ENCODE measurements at regions not wholly inside any gene's neighbourhood (a gene's known extent, or its start where the extent isn't known, plus 50 kb on each side); places are given as distances from the start of the nearest gene placed in this dataset.
A peak's percentile ranks its signal among the peaks of the same experiment; 100 is the strongest.
"Not testable (repeated sequence)": the region's sequence is repeated elsewhere in the genome, so short reads cannot be mapped to it uniquely, and the experiment has no call there.

- H3K27ac Mint-ChIP-seq: peak overlapping the region; percentile 66 to 86
- H3K27me3 Mint-ChIP-seq: no peaks in the 10 kb centered on the region
- H3K9me3 Mint-ChIP-seq: no peaks in the 10 kb centered on the region
- ATAC-seq (no peak), DNase-seq (ENCODE audit: low spot score) (no peak)
- peaks cover 59 to 65% of the 10 kb centered on the region in 2 donors for H3K4me1 Mint-ChIP-seq (ENCODE audit: low read depth in 2 of 2)
- no peaks in the 10 kb centered on the region for H3K36me3 Mint-ChIP-seq
- peak overlapping the region; percentile 74 for H3K4me3 Mint-ChIP-seq
Measured at GRCh38 chr3:4897765-4898453, 81.3 kb upstream of the BHLHE40 start.

- Mint-ChIP-seq H3K27me3 (no peaks in the 10 kb centered on the region), H3K36me3 (no peaks in the 10 kb centered on the region), H3K27ac (peak overlapping the region; percentile 66 to 86), H3K4me1 (ENCODE audit: low read depth in 2 of 2) (peaks cover 54 to 58% of the 10 kb centered on the region in 2 donors), H3K4me3 (peak overlapping the region; percentile 74), H3K9me3 (no peaks in the 10 kb centered on the region)
- ATAC-seq (peak; percentile 87 to 92), DNase-seq (ENCODE audit: low spot score) (no peak)
Measured at GRCh38 chr3:4898454-4899313, 80.6 kb upstream of the BHLHE40 start.

GRCh38 chr3:4899710-4900109 is 79.5 kb upstream of the BHLHE40 start:
- no peak for ATAC-seq
- Mint-ChIP-seq H3K4me1 (ENCODE audit: low read depth in 2 of 2) (peaks cover 60 to 63% of the 10 kb centered on the region in 2 donors), H3K36me3 (no peaks in the 10 kb centered on the region)

GRCh38 chr3:4900298-4900697 is 78.9 kb upstream of the BHLHE40 start:
- H3K36me3 Mint-ChIP-seq: no peaks in the 10 kb centered on the region
- H3K27ac Mint-ChIP-seq: peak overlapping the region in 1 of 2 donors; percentile 32
- no peak for ATAC-seq
- H3K4me1 Mint-ChIP-seq (ENCODE audit: low read depth in 2 of 2): peaks cover 63 to 65% of the 10 kb centered on the region in 2 donors
- H3K27me3 Mint-ChIP-seq: no peaks in the 10 kb centered on the region
- H3K4me3 Mint-ChIP-seq: no peak overlapping the region
- DNase-seq (ENCODE audit: low spot score): no peak
- H3K9me3 Mint-ChIP-seq: no peaks in the 10 kb centered on the region

More at GRCh38 chr3:4899710-4900109, 79.5 kb upstream of the BHLHE40 start:
- H3K27ac Mint-ChIP-seq: peak overlapping the region; percentile 66 to 86
- no peaks in the 10 kb centered on the region for H3K27me3 Mint-ChIP-seq
- no peak for DNase-seq (ENCODE audit: low spot score)
- peak overlapping the region; percentile 33 for H3K4me3 Mint-ChIP-seq
- no peaks in the 10 kb centered on the region for H3K9me3 Mint-ChIP-seq

GRCh38 chr3:4904811-4905695 is 74.2 kb upstream of the BHLHE40 start:
- DNase-seq (ENCODE audit: low spot score) (no peak), ATAC-seq (no peak)
- Mint-ChIP-seq H3K4me1 (ENCODE audit: low read depth in 2 of 2) (peaks cover 69 to 76% of the 10 kb centered on the region in 2 donors), H3K4me3 (peak overlapping the region; percentile 48), H3K9me3 (no peaks in the 10 kb centered on the region), H3K27me3 (no peaks in the 10 kb centered on the region), H3K36me3 (no peaks in the 10 kb centered on the region), H3K27ac (peak overlapping the region; percentile 89 to 98)

GRCh38 chr3:4906107-4906621 is 73.1 kb upstream of the BHLHE40 start:
- DNase-seq (ENCODE audit: low spot score): no peak
- peak overlapping the region; percentile 89 to 98 for H3K27ac Mint-ChIP-seq

GRCh38 chr3:4907050-4907449 is 72.2 kb upstream of the BHLHE40 start:
- H3K27me3 Mint-ChIP-seq: no peaks in the 10 kb centered on the region
- ATAC-seq (peak in 1 of 2 donors; percentile 52), DNase-seq (ENCODE audit: low spot score) (no peak)
- H3K27ac Mint-ChIP-seq: peak overlapping the region; percentile 89 to 98
- peaks cover 66 to 70% of the 10 kb centered on the region in 2 donors for H3K4me1 Mint-ChIP-seq (ENCODE audit: low read depth in 2 of 2)
- no peaks in the 10 kb centered on the region for H3K36me3 Mint-ChIP-seq
- peaks cover 3% of the 10 kb centered on the region for H3K9me3 Mint-ChIP-seq
- H3K4me3 Mint-ChIP-seq: peak overlapping the region; percentile 80

More at GRCh38 chr3:4906107-4906621, 73.1 kb upstream of the BHLHE40 start:
- H3K4me3 Mint-ChIP-seq: no peak overlapping the region
- H3K36me3 Mint-ChIP-seq: no peaks in the 10 kb centered on the region
- no peaks in the 10 kb centered on the region for H3K27me3 Mint-ChIP-seq
- ATAC-seq: peak; percentile 52 to 60
- peaks cover 70 to 75% of the 10 kb centered on the region in 2 donors for H3K4me1 Mint-ChIP-seq (ENCODE audit: low read depth in 2 of 2)
- H3K9me3 Mint-ChIP-seq: peaks cover 3% of the 10 kb centered on the region

GRCh38 chr3:4907643-4908432 is 71.4 kb upstream of the BHLHE40 start:
- H3K27me3 Mint-ChIP-seq: no peaks in the 10 kb centered on the region
- peaks cover 62 to 63% of the 10 kb centered on the region in 2 donors for H3K4me1 Mint-ChIP-seq (ENCODE audit: low read depth in 2 of 2)
- DNase-seq (ENCODE audit: low spot score): no peak
- H3K27ac Mint-ChIP-seq: peak overlapping the region; percentile 89 to 98
- peaks cover 3% of the 10 kb centered on the region for H3K9me3 Mint-ChIP-seq
- peak overlapping the region; percentile 80 for H3K4me3 Mint-ChIP-seq
- no peaks in the 10 kb centered on the region for H3K36me3 Mint-ChIP-seq
- ATAC-seq: peak; percentile 47 to 55

GRCh38 chr3:4908433-4909156 is 70.6 kb upstream of the BHLHE40 start:
- no peaks in the 10 kb centered on the region for H3K36me3 Mint-ChIP-seq
- peak; percentile 48 to 66 for ATAC-seq
- H3K27me3 Mint-ChIP-seq: no peaks in the 10 kb centered on the region
- peak overlapping the region; percentile 80 for H3K4me3 Mint-ChIP-seq
- peaks cover 62 to 63% of the 10 kb centered on the region in 2 donors for H3K4me1 Mint-ChIP-seq (ENCODE audit: low read depth in 2 of 2)
- H3K27ac Mint-ChIP-seq: peak overlapping the region; percentile 89 to 98
- H3K9me3 Mint-ChIP-seq: peaks cover 3% of the 10 kb centered on the region
- no peak for DNase-seq (ENCODE audit: low spot score)

GRCh38 chr3:4914464-4914863 is 64.8 kb upstream of the BHLHE40 start:
- DNase-seq (ENCODE audit: low spot score): no peak
- peaks cover 10% of the 10 kb centered on the region in 2 donors for H3K4me1 Mint-ChIP-seq (ENCODE audit: low read depth in 2 of 2)
- peaks cover 3% of the 10 kb centered on the region for H3K9me3 Mint-ChIP-seq
- H3K27me3 Mint-ChIP-seq: no peaks in the 10 kb centered on the region
- H3K4me3 Mint-ChIP-seq: no peak overlapping the region
- no peaks in the 10 kb centered on the region for H3K36me3 Mint-ChIP-seq
- no peak overlapping the region for H3K27ac Mint-ChIP-seq
- no peak for ATAC-seq

GRCh38 chr3:4921589-4921988 is 57.6 kb upstream of the BHLHE40 start:
- H3K36me3 Mint-ChIP-seq; H3K9me3 Mint-ChIP-seq; DNase-seq (ENCODE audit: low spot score); H3K4me3 Mint-ChIP-seq; ATAC-seq; H3K27me3 Mint-ChIP-seq; H3K27ac Mint-ChIP-seq; H3K4me1 Mint-ChIP-seq (ENCODE audit: low read depth in 2 of 2): not testable (repeated sequence)

GRCh38 chr3:4926892-4927291 is 52.3 kb upstream of the BHLHE40 start:
- Mint-ChIP-seq H3K27me3 (no peaks in the 10 kb centered on the region), H3K9me3 (no peaks in the 10 kb centered on the region), H3K4me3 (no peak overlapping the region), H3K27ac (peak overlapping the region; percentile 24 to 72), H3K36me3 (no peaks in the 10 kb centered on the region), H3K4me1 (ENCODE audit: low read depth in 2 of 2) (peaks cover 15 to 22% of the 10 kb centered on the region in 2 donors)
- DNase-seq (ENCODE audit: low spot score): no peak
- ATAC-seq: no peak

All from natural killer cell treated with Interleukin-12 subunit alpha and Interleukin-12 subunit beta and Interleukin-15 and Interleukin-18, amount 100 ng/mL, for 72 hours (primary cell).